HEK293T (cell line): ENCODE measurements at regions not wholly inside any gene's neighbourhood (a gene's known extent, or its start where the extent isn't known, plus 50 kb on each side); places are given as distances from the start of the nearest gene placed in this dataset.
"Not testable (repeated sequence)": the region's sequence is repeated elsewhere in the genome, so short reads cannot be mapped to it uniquely, and the experiment has no call there.

ENCODE experiments used
- ARNT ChIP-seq: fragments of 450-650 bp; IDR thresholded peaks from 2 replicates; pipeline ENCODE4 v1.6.1; 2017; ENCODE audit warnings: mild to moderate bottlenecking
- BHLHE40 ChIP-seq: fragments of 450-650 bp; IDR thresholded peaks from 2 replicates; pipeline ENCODE4 v1.6.1; 2016; ENCODE audit warnings: mild to moderate bottlenecking, moderate library complexity, borderline replicate concordance
- ELF4 ChIP-seq: fragments of 450-650 bp; IDR thresholded peaks from 2 replicates; pipeline ENCODE4 v1.6.1; 2017; ENCODE audit warnings: antibody characterized with exemption
- FOXA1 ChIP-seq: fragments of 450-650 bp; IDR thresholded peaks from 2 replicates; pipeline ENCODE4 v1.6.1; 2016; ENCODE audit warnings: mild to moderate bottlenecking
- FOXK2 ChIP-seq: fragments of 450-650 bp; IDR thresholded peaks from 2 replicates; pipeline ENCODE4 v1.6.1; 2016; ENCODE audit warnings: mild to moderate bottlenecking
- FOXM1 ChIP-seq: fragments of 450-650 bp; IDR thresholded peaks from 2 replicates; pipeline ENCODE4 v1.6.1; 2017; ENCODE audit warnings: mild to moderate bottlenecking, borderline replicate concordance
- HDGF ChIP-seq: fragments of 450-650 bp; IDR thresholded peaks from 2 replicates; pipeline ENCODE4 v1.6.1; 2017; ENCODE audit warnings: antibody characterized with exemption, borderline replicate concordance
- LEF1 ChIP-seq: fragments of 450-650 bp; IDR thresholded peaks from 2 replicates; pipeline ENCODE4 v1.6.1; 2017; ENCODE audit warnings: mild to moderate bottlenecking, borderline replicate concordance
- SP1 ChIP-seq: fragments of 450-650 bp; IDR thresholded peaks from 2 replicates; pipeline ENCODE4 v1.6.1; 2017
- SUZ12 ChIP-seq: fragments of 450-650 bp; IDR thresholded peaks from 2 replicates; pipeline ENCODE4 v1.6.1; 2016; ENCODE audit warnings: mild to moderate bottlenecking
- TARDBP ChIP-seq: fragments of 450-650 bp; IDR thresholded peaks from 2 replicates; pipeline ENCODE4 v1.6.1; 2016

DNA sequence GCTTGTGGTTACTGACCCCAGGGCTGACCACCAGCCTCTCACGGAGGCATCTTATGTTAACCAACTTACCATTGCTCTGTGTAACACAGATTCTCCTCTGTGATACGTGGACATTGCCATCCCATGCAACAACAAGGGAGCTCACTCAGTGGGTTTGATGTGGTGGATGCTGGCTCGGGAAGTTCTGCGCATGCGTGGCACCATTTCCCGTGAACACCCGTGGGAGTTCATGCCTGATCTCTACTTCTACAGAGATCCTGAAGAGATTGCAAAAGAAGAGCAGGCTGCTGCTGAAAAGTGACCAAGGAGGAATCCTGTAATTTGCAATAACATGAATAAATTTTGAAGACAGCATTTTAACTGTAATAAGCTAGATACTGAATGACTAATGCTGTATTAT lies 179.0 kb upstream of the XIST start:
- TF ChIP-seq SUZ12, SP1, FOXK2, FOXA1, TARDBP, HDGF, ARNT, FOXM1, ELF4, LEF1, BHLHE40: not testable (repeated sequence)
